HEK293 (cell line): ENCODE measurements at regions not wholly inside any gene's neighbourhood (a gene's known extent, or its start where the extent isn't known, plus 50 kb on each side); places are given as distances from the start of the nearest gene placed in this dataset.

ENCODE experiments used
- CTCF ChIA-PET: fragments of 350-600 bp; formaldehyde crosslinking; extraction: SDS; loops from one replicate; lab custom pipeline; 2021; ENCODE audit warnings: antibody characterized with exemption; lab: Yijun Ruan, JAX
- POLR2A ChIA-PET: fragments of 300-600 bp; formaldehyde crosslinking; extraction: SDS; loops from one replicate; lab custom pipeline; 2020; ENCODE audit warnings: antibody characterized with exemption, inconsistent platforms; lab: Yijun Ruan, JAX
- H3K27ac ChIP-seq: fragments of 200-500 bp; sonication (Bioruptor generic); 2 replicates; pipeline ENCODE4 v1.5.1; 2014; ENCODE audit warnings: low read depth, low read length, control low read depth, inconsistent platforms; ENCODE audit errors: extremely low read depth
- H3K36me3 ChIP-seq, 2 experiments: fragments of 200-500 bp in 1 of 2; sonication (Bioruptor generic) in 1 of 2; 1 replicate in 1 of 2; 2 replicates in 1 of 2; pipeline ENCODE4 v1.5.1; 2014 to 2017; ENCODE audit warnings: inconsistent platforms in 2 of 2, low read length in 2 of 2; ENCODE audit not compliant: control insufficient read depth in 2 of 2, insufficient read depth in 1 of 2
- H3K4me1 ChIP-seq: fragments of 200-500 bp; sonication (Bioruptor generic); 2 replicates; pipeline ENCODE4 v1.5.1; 2014; ENCODE audit warnings: mild to moderate bottlenecking, low read length, inconsistent platforms; ENCODE audit not compliant: control insufficient read depth, insufficient read depth
- H3K4me3 ChIP-seq: 2 replicates; pipeline ENCODE4 v1.5.1; 2011; ENCODE audit warnings: low read depth, mild to moderate bottlenecking, control low read depth, low read length, moderate library complexity
- H3K9me3 ChIP-seq: fragments of 200-500 bp; sonication (Bioruptor generic); 2 replicates; pipeline ENCODE4 v1.5.1; 2014; ENCODE audit warnings: low read depth, low read length, inconsistent platforms; ENCODE audit not compliant: control insufficient read depth, insufficient read depth
- PRDM6 ChIP-seq: fragments of 450-650 bp; formaldehyde crosslinking; IDR thresholded peaks from 2 replicates; pipeline ENCODE4 v1.5.1; 2017; ENCODE audit warnings: missing biosample characterization, missing genetic modification characterization
- REPIN1 ChIP-seq: fragments of 450-650 bp; formaldehyde crosslinking; IDR thresholded peaks from 2 replicates; pipeline ENCODE4 v1.5.1; 2017; ENCODE audit warnings: missing biosample characterization, missing genetic modification characterization, low read depth
- ZBTB49 ChIP-seq: fragments of 450-650 bp; formaldehyde crosslinking; IDR thresholded peaks from 2 replicates; pipeline ENCODE4 v1.5.1; 2016; ENCODE audit warnings: missing biosample characterization, missing genetic modification characterization, low read depth
- ZFP3 ChIP-seq: fragments of 450-650 bp; formaldehyde crosslinking; IDR thresholded peaks from 2 replicates; pipeline ENCODE4 v1.5.1; 2016; ENCODE audit warnings: low read depth, missing biosample characterization, missing genetic modification characterization
- ZFP41 ChIP-seq: fragments of 450-650 bp; formaldehyde crosslinking; IDR thresholded peaks from 2 replicates; pipeline ENCODE4 v1.5.1; 2016; ENCODE audit warnings: missing biosample characterization, missing genetic modification characterization, borderline replicate concordance
- ZNF114 ChIP-seq: fragments of 450-650 bp; formaldehyde crosslinking; IDR thresholded peaks from 2 replicates; pipeline ENCODE4 v1.5.0; 2017; ENCODE audit warnings: missing biosample characterization, missing genetic modification characterization
- ZNF16 ChIP-seq: fragments of 450-650 bp; formaldehyde crosslinking; IDR thresholded peaks from 2 replicates; pipeline ENCODE4 v1.5.1; 2016; ENCODE audit warnings: low read depth, missing biosample characterization, missing genetic modification characterization
- ZNF184 ChIP-seq: fragments of 450-650 bp; IDR thresholded peaks from 2 replicates; pipeline ENCODE4 v1.5.1; 2018; ENCODE audit warnings: missing biosample characterization, mild to moderate bottlenecking, missing genetic modification characterization
- ZNF223 ChIP-seq: fragments of 450-650 bp; formaldehyde crosslinking; IDR thresholded peaks from 2 replicates; pipeline ENCODE4 v1.5.1; 2016; ENCODE audit warnings: missing biosample characterization, missing genetic modification characterization
- ZNF311 ChIP-seq: fragments of 450-650 bp; formaldehyde crosslinking; IDR thresholded peaks from 2 replicates; pipeline ENCODE4 v1.5.1; 2017; ENCODE audit warnings: missing biosample characterization, missing genetic modification characterization, borderline replicate concordance
- ZNF341 ChIP-seq: fragments of 450-650 bp; formaldehyde crosslinking; IDR thresholded peaks from 2 replicates; pipeline ENCODE4; 2016; ENCODE audit warnings: low read depth, missing biosample characterization, missing genetic modification characterization
- ZNF555 ChIP-seq: fragments of 450-650 bp; formaldehyde crosslinking; conservative IDR thresholded peaks from 2 replicates; pipeline ENCODE4 v1.5.1; 2017; ENCODE audit warnings: missing biosample characterization, mild to moderate bottlenecking, missing genetic modification characterization, inconsistent platforms
- ZNF629 ChIP-seq: fragments of 450-650 bp; formaldehyde crosslinking; IDR thresholded peaks from 2 replicates; pipeline ENCODE4 v1.5.1; 2017; ENCODE audit warnings: missing biosample characterization, missing genetic modification characterization
- ZNF645 ChIP-seq: fragments of 450-650 bp; formaldehyde crosslinking; IDR thresholded peaks from 2 replicates; pipeline ENCODE4; 2016; ENCODE audit warnings: missing biosample characterization, missing genetic modification characterization
- ZNF707 ChIP-seq: fragments of 450-650 bp; formaldehyde crosslinking; IDR thresholded peaks from 2 replicates; pipeline ENCODE4 v1.5.1; 2016; ENCODE audit warnings: missing biosample characterization, missing genetic modification characterization
- ZNF76 ChIP-seq: fragments of 450-650 bp; formaldehyde crosslinking; IDR thresholded peaks from 2 replicates; pipeline ENCODE4; 2016; ENCODE audit warnings: low read depth, missing biosample characterization, missing genetic modification characterization, borderline replicate concordance
- ZSCAN16 ChIP-seq: fragments of 450-650 bp; formaldehyde crosslinking; IDR thresholded peaks from 2 replicates; pipeline ENCODE4 v1.5.1; 2016; ENCODE audit warnings: missing biosample characterization, missing genetic modification characterization
- ZSCAN18 ChIP-seq: fragments of 450-650 bp; formaldehyde crosslinking; IDR thresholded peaks from 2 replicates; pipeline ENCODE4 v1.5.1; 2016; ENCODE audit warnings: missing biosample characterization, missing genetic modification characterization
- ZSCAN5A ChIP-seq: fragments of 450-650 bp; formaldehyde crosslinking; IDR thresholded peaks from 2 replicates; pipeline ENCODE4 v1.5.1; 2016; ENCODE audit warnings: missing biosample characterization, missing genetic modification characterization
- TF ChIP-seq, protein P1 (sequence below): fragments of 450-650 bp; formaldehyde crosslinking; conservative IDR thresholded peaks from 2 replicates; pipeline ENCODE4 v1.5.1; 2016; ENCODE audit warnings: low read depth, missing biosample characterization, missing genetic modification characterization

DNA sequence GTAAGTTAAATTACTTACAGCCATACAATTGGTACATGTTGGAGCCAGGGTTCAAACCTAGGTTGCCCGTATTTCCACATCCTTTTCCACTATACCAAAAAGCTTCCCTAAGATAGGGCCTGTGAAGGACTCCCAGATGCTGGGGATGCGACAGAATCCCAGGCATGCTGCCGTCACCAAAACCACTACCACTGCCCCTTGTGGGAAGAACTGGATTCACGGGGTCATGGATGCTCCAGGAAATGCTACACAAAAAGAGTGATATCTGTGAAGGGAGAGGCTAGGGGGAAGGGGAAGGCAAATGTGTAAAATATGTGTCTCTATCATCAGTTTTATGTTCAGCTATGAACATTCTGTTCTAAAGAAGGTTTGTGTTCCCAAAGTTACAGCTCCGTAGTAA, 133.9 kb upstream of the IVNS1ABP start:
- no peak overlapping the region for H3K4me3 ChIP-seq
- POLR2A ChIA-PET = no interaction called here
- no peaks in the 10 kb centered on the region for H3K4me1 ChIP-seq
- no peaks in the 10 kb centered on the region for H3K9me3 ChIP-seq
- CTCF ChIA-PET = interaction anchor here (0.6 to 1.0 kb wide), 3 partner anchors 12 to 281 kb away, joined by 3 read pairs; no protein-coding TSS in a partner anchor
- H3K27ac ChIP-seq = no peak overlapping the region
- no peak for TF ChIP-seq ZNF311
- no peak for TF ChIP-seq ZNF184 (tag by site-specific recombination)
- no peak for TF ChIP-seq ZNF555 (tag by site-specific recombination)
- no peak for TF ChIP-seq ZFP41
- TF ChIP-seq ZNF341 (tag by site-specific recombination) = no peak
- TF ChIP-seq ZNF707 = no peak
- no peak for TF ChIP-seq ZNF16 (tag by site-specific recombination)
- TF ChIP-seq ZSCAN18 (tag by site-specific recombination) = no peak
- no peak for TF ChIP-seq ZNF629 (tag by site-specific recombination)
- no peak for TF ChIP-seq ZBTB49 (tag by site-specific recombination)
- TF ChIP-seq ZNF114 (tag by site-specific recombination) = no peak
- TF ChIP-seq ZNF645 (tag by site-specific recombination) = no peak
- TF ChIP-seq ZFP3 (tag by site-specific recombination) = no peak
- TF ChIP-seq, protein P1, sequence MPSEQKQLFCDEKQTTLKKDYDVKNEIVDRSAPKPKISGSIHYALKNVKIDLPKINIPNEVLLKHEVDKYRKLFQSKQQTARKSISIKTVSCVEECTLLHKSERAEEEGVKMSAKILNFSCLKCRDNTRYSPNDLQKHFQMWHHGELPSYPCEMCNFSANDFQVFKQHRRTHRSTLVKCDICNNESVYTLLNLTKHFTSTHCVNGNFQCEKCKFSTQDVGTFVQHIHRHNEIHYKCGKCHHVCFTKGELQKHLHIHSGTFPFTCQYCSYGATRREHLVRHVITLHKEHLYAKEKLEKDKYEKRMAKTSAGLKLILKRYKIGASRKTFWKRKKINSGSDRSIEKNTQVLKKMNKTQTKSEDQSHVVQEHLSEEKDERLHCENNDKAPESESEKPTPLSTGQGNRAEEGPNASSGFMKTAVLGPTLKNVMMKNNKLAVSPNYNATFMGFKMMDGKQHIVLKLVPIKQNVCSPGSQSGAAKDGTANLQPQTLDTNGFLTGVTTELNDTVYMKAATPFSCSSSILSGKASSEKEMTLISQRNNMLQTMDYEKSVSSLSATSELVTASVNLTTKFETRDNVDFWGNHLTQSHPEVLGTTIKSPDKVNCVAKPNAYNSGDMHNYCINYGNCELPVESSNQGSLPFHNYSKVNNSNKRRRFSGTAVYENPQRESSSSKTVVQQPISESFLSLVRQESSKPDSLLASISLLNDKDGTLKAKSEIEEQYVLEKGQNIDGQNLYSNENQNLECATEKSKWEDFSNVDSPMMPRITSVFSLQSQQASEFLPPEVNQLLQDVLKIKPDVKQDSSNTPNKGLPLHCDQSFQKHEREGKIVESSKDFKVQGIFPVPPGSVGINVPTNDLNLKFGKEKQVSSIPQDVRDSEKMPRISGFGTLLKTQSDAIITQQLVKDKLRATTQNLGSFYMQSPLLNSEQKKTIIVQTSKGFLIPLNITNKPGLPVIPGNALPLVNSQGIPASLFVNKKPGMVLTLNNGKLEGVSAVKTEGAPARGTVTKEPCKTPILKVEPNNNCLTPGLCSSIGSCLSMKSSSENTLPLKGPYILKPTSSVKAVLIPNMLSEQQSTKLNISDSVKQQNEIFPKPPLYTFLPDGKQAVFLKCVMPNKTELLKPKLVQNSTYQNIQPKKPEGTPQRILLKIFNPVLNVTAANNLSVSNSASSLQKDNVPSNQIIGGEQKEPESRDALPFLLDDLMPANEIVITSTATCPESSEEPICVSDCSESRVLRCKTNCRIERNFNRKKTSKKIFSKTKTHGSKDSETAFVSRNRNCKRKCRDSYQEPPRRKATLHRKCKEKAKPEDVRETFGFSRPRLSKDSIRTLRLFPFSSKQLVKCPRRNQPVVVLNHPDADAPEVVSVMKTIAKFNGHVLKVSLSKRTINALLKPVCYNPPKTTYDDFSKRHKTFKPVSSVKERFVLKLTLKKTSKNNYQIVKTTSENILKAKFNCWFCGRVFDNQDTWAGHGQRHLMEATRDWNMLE (tag by site-specific recombination) = no peak
- no peak for TF ChIP-seq ZSCAN16
- no peak for TF ChIP-seq ZNF76 (tag by site-specific recombination)
- TF ChIP-seq REPIN1 (tag by site-specific recombination) = no peak
- TF ChIP-seq ZSCAN5A (tag by site-specific recombination) = no peak
- TF ChIP-seq ZNF223 (tag by site-specific recombination) = no peak
- no peak for TF ChIP-seq PRDM6 (tag by site-specific recombination)
- H3K36me3 ChIP-seq = no peaks in the 10 kb centered on the region
